ENCODE measurements at regions not wholly inside any gene's neighbourhood (a gene's known extent, or its start where the extent isn't known, plus 50 kb on each side); places are given as distances from the start of the nearest gene placed in this dataset.

- no peak for TF ChIP-seq CTCF (IDR thresholded peaks at IDR 0.05)
- no peak for TF ChIP-seq POLR2AphosphoS5 (IDR thresholded peaks at IDR 0.05)
- no peak for TF ChIP-seq EP300 (IDR thresholded peaks at IDR 0.05)
- TF ChIP-seq POLR2A (IDR thresholded peaks at IDR 0.05; ENCODE audit: low read depth) = no peak
Observed at GRCh38 chr12:126811391-126811790, 1455.6 kb upstream of the TMEM132C start.
